ENCODE measurements at regions not wholly inside any gene's neighbourhood (a gene's known extent, or its start where the extent isn't known, plus 50 kb on each side); places are given as distances from the start of the nearest gene placed in this dataset.

GRCh38 chr1:199308349-199308846 lies 669.6 kb downstream of the PTPRC start:
- TF ChIP-seq CTCF (IDR thresholded peaks at IDR 0.05) (no peak), POLR2A (IDR thresholded peaks at IDR 0.05) (no peak)
